SW 1271 (cell line): ENCODE measurements at regions not wholly inside any gene's neighbourhood (a gene's known extent, or its start where the extent isn't known, plus 50 kb on each side); places are given as distances from the start of the nearest gene placed in this dataset.

Experiments used
- DNase-seq, 2 experiments: peaks; one replicate each; lab custom pipeline; 2025; lab: John Stamatoyannopoulos, UW

DNA sequence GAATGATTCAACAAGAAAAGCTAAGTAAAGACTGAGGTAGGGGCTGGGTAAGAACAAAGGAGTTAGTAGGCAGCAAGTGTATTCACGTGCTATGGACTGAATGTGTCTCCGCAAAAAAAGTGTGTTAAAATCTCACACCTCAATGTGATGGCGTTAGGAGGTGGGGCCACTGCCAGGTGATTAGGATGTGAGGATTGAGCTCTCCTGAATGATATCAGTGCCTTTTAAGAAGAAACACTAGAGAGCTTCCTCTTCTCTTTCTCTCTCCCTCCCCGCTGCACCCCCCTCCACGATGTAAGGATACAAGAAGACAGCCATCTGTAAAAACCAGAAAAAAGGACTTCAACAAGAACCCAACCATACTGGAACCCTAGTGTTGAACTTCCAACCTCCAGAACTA lies 396.1 kb upstream of the PLXNA2 start:
- DNase-seq, result no peak

- no peak for DNase-seq
Measured at GRCh38 chr1:208641579-208642280, 397.5 kb upstream of the PLXNA2 start.

- no peak for DNase-seq
Measured at GRCh38 chr1:208643005-208643597, 398.9 kb upstream of the PLXNA2 start.

DNA sequence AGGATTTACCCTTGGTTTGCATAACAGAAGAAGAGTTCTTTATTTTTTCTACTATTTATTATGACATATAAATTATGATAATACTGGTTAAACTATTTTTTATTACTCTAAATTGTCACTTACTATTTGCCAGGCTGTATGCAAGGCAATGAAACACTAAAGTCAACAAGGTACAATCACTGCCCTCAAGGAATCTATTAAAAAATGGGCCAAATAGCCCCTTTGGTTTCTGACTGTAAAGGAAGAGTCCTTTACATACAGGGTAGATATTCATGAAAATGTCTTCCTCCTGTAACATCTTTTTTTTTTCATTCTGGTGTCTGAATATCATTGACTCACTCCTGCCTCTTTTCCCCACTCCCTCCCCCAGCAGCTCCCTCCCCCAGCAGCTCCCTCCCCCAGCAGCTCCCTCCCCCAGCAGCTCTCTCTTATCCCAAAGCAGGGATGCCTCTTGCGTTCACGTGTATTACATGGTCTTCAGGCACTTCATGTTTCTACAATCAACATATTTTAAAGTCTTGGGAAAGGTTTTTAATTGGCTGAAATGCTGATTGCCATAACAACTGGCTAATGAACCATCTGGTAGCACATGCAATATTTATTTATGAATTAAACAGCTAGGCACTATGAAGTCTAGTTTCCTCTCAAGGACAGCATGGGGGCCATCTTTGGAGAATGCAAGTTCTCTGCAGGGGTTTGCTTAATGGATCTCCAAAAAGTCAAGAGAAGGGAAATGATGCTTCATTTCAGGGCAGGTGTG lies 400.4 kb upstream of the PLXNA2 start:
- no peak for DNase-seq

GRCh38 chr1:208646431-208646830 lies 402.2 kb upstream of the PLXNA2 start:
- DNase-seq, result no peak

DNA sequence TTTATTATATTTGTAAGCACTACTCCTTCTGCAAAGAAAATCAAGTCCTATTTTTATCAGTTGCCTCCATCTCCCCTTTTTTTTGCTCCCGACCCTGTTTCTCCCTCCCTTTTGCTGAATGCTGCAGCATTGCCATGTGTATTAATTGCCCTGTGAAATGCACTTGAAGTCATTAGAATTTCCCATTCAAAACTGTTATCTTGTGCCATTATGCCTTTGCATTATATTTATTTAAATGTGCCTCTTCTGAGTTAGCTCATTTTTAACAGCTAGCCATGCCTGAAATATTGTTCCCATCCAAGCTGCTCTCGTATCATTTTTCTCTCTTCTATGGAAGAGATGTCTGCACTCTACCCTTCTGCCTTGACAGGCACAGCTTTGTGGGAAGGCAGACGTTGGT lies 404.0 kb upstream of the PLXNA2 start:
- DNase-seq, result no peak

GRCh38 chr1:208652296-208653160 lies 408.3 kb upstream of the PLXNA2 start:
- peak in 1 of 2 experiments; percentile 47 for DNase-seq

GRCh38 chr1:208653426-208653825 lies 409.2 kb upstream of the PLXNA2 start:
- no peak for DNase-seq

- DNase-seq, result peak in 1 of 2 experiments; percentile 9
Measured at GRCh38 chr1:208654241-208654640, 410.1 kb upstream of the PLXNA2 start.

- DNase-seq, result no peak
Measured at GRCh38 chr1:208665936-208666335, 421.8 kb upstream of the PLXNA2 start.

DNA sequence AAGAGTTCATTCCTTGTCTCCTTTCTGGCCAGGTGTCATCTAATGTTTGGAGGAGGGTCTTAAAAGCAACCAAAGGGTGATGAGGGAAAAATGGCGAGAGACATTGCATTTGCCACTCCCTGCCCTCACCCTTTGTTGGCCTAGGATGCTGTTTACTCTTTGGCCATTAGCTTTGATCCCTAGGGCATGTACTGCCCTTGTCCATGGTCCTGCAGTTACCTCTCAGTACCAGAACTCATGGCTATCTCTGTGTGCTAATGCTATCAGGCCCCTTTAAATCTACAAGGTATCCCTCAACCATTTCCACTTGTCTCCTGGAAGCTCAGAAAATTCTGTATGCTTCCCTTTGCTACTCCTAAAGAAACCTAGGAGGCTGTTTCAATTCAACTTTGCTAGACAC lies 424.8 kb upstream of the PLXNA2 start:
- DNase-seq, result no peak

DNA sequence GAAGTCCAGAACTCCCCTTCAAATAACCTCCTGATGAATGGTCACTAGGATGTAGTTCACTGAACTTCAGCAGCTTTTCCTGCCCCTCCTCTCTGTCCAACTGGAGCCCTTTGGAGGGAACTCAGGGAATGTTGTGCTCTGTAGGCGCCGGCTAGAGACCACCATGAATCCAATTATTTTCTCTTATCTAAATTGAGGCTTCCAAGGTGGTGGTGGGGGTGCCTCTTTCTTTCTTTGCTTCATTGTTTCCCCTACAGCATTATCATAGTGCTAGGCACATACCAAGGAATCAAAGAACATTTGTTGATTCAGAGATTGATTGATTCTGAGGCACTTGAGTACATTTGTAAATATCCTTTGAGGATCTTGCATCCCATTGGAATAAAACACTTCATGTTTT lies 426.6 kb upstream of the PLXNA2 start:
- DNase-seq, result no peak

DNA sequence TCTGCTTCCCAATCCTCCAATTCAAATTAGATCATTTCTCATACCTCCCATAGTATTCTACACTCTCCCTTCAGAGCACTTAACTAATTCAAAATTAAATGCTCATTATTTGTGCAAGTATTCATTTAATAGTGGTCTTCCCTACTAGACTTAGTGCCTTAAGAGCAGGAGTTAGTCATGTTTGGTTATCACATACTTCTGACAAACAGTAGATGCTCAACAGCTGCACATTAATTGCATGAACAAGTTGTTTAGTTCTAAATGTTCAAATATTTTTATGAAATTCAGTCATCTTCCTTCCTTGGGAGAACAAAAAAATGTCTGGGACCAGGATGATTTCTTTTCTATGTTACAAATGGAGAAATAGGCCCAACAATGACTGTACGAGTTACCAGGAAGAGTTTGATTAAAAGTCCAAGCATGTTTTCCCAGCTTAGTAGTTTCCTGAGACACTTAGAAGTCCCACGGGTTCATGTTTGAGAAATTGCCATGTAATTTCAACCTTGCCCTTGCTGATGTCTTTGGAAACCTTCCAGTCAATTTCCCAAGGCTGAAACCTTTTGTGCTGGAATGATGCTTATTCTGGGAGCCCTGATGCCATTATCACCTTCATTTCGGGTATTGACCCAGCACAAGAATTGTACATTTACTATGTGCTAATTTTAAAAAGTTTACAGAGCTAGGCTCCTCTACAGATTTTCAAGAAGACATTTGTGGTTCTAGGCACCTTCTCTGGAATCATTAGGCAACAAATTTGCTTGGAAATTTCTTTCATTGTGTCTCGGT lies 437.9 kb upstream of the PLXNA2 start:
- no peak for DNase-seq

- DNase-seq, result no peak
Measured at GRCh38 chr1:208682664-208683013, 438.5 kb upstream of the PLXNA2 start.

- no peak for DNase-seq
Measured at GRCh38 chr1:208683141-208683540, 439.0 kb upstream of the PLXNA2 start.

DNA sequence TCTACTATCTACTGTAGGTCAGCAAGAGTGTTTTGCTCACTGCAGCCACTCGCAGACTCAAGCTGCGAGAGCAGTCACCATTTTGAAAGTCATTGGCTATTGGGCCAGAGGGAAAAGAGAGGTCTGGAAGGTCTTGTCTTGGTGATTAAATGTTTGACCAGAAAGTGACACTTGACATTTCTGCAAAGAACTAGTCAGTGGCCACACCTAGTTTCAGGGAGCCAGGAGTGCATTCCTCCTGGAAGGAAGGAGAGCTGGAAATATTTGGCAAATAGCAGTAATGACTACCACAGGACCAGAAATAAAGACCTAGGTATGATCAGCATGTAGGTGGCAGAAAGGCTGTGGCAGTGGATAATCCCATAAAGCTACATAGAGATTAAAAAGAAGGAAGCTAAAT lies 440.0 kb upstream of the PLXNA2 start:
- no peak for DNase-seq

GRCh38 chr1:208686592-208686991 lies 442.4 kb upstream of the PLXNA2 start:
- no peak for DNase-seq

DNA sequence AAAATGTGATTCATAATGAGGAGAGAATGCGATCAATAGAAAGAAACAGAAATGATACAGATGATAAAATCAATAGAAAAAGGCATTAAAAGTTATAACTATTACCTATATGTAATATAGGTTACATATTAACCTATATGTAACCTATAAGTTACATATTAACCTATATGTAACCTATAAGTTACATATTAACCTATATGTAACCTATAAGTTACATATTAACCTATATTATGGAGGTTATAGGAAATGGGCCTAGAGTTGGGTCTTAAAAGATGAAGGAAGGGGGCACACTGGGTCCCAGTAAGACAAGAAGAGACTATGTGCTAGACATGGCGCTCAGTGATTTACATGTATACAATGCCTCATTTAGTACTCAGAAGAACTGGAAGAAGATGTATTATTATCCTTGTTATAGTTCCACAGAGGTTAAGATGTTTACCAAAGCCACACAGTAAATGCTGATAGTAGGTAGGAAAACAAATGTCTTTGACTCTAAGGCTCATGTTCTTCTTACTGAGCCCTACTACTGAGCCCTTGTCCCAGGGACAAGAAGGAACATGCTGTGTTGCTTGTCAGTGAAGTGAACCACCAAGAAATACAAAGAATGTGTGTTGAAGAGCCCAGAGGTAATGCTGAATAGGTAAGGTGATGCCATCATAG lies 444.6 kb upstream of the PLXNA2 start:
- DNase-seq, result no peak

GRCh38 chr1:208691012-208691411 lies 446.8 kb upstream of the PLXNA2 start:
- DNase-seq, result no peak

- DNase-seq, result no peak
Measured at GRCh38 chr1:208709981-208710380, 465.8 kb upstream of the PLXNA2 start.

- no peak for DNase-seq
Measured at GRCh38 chr1:208714323-208714722, 470.1 kb upstream of the PLXNA2 start.
